Endothelial cell of umbilical vein (primary cell): ENCODE measurements at regions not wholly inside any gene's neighbourhood (a gene's known extent, or its start where the extent isn't known, plus 50 kb on each side); places are given as distances from the start of the nearest gene placed in this dataset.

Source experiments
- BruUV-seq: library from RNA; stranded (reverse); fragments of 400-500 nt; replicated peaks from 2 replicates; lab custom pipeline; 2021; lab: Mats Ljungman, UMichigan
- CTCF ChIA-PET: fragments of 300-600, 350-600 bp; sonication (Branson Sonifier 250); formaldehyde crosslinking; loops from one replicate; lab custom pipeline; 2021; ENCODE audit warnings: antibody characterized with exemption, inconsistent platforms; lab: Charles Lee
- POLR2A ChIA-PET: fragments of 300-600, 350-600 bp; sonication (Branson Sonifier 250); formaldehyde crosslinking; loops from one replicate; lab custom pipeline; 2021; ENCODE audit warnings: antibody characterized with exemption, inconsistent platforms; lab: Charles Lee
- DNase-seq: peaks from one replicate; pipeline ENCODE4 v3.0.0-alpha.2; 2011; ENCODE audit warnings: low read depth, low spot score
- FAIRE-seq: peaks from 2 replicates; lab custom pipeline; 2011; peaks lifted over from hg19 to GRCh38; lab: Jason Lieb, UNC
- H2AFZ ChIP-seq: 2 replicates; pipeline ENCODE4 v1.6.0; 2012; ENCODE audit warnings: low read depth, low read length, control low read depth, inconsistent platforms
- H3K27ac ChIP-seq: 2 replicates; pipeline ENCODE4 v1.5.1; 2011; ENCODE audit warnings: low read depth, mild to moderate bottlenecking, control low read depth, low read length, moderate library complexity; ENCODE audit not compliant: insufficient read depth
- H3K27me3 ChIP-seq, 2 experiments: 2 replicates each; pipeline versions ENCODE4 v1.6.0 to v1.6.1; 2011; ENCODE audit warnings: low read length in 2 of 2, mixed read lengths in 1 of 2; ENCODE audit not compliant: control insufficient read depth in 2 of 2, insufficient read depth in 2 of 2
- H3K36me3 ChIP-seq, 2 experiments: 2 replicates in 1 of 2; 3 replicates in 1 of 2; pipeline ENCODE4 v1.5.1; 2011; ENCODE audit warnings: low read length in 2 of 2, mild to moderate bottlenecking in 1 of 2, moderate library complexity in 1 of 2; ENCODE audit not compliant: control insufficient read depth in 2 of 2, insufficient read depth in 2 of 2; ENCODE audit errors: extremely low read depth in 1 of 2
- H3K4me1 ChIP-seq: 3 replicates; pipeline ENCODE4 v1.5.1; 2011; ENCODE audit warnings: mild to moderate bottlenecking, low read length; ENCODE audit not compliant: control insufficient read depth, insufficient read depth; ENCODE audit errors: extremely low read depth
- H3K4me2 ChIP-seq: 2 replicates; pipeline ENCODE4 v1.6.1; 2011; ENCODE audit warnings: low read length, control low read depth, mixed read lengths; ENCODE audit not compliant: insufficient read depth
- H3K4me3 ChIP-seq, 3 experiments: fragments of 200-600 bp in 1 of 3; sonication (generic), shearing (Covaris generic) in 1 of 3; replicated peaks in 1 of 3; 2 replicates each; pipeline ENCODE4 v1.5.1; 2011 to 2016; ENCODE audit warnings: control low read depth in 3 of 3, low read length in 3 of 3, mild to moderate bottlenecking in 2 of 3, inconsistent platforms in 1 of 3, low read depth in 1 of 3, moderate library complexity in 1 of 3; ENCODE audit not compliant: insufficient read depth in 1 of 3
- H3K79me2 ChIP-seq: 2 replicates; pipeline ENCODE4 v1.6.0; 2012; ENCODE audit warnings: low read length, inconsistent platforms; ENCODE audit not compliant: control insufficient read depth, insufficient read depth
- H3K9ac ChIP-seq: replicated peaks from 2 replicates; pipeline ENCODE3; 2011; ENCODE audit warnings: low read length, control low read depth; ENCODE audit not compliant: insufficient read depth; ENCODE audit errors: extremely low read depth
- H3K9me1 ChIP-seq: replicated peaks from 3 replicates; pipeline ENCODE4 v1.6.0; 2011; ENCODE audit warnings: mild to moderate bottlenecking, low read length; ENCODE audit not compliant: control insufficient read depth, insufficient read depth; ENCODE audit errors: extremely low read depth
- H3K9me3 ChIP-seq: replicated peaks from 2 replicates; pipeline ENCODE4 v1.5.1; 2012; ENCODE audit warnings: low read length, inconsistent platforms; ENCODE audit not compliant: control insufficient read depth, insufficient read depth
- H4K20me1 ChIP-seq: replicated peaks from 2 replicates; pipeline ENCODE3; 2011; ENCODE audit warnings: mild to moderate bottlenecking, low read length; ENCODE audit not compliant: control insufficient read depth, insufficient read depth; ENCODE audit errors: extremely low read depth
- CTCF ChIP-seq, 2 donors: IDR thresholded peaks; 1 replicate in 1 of 2; 2 replicates in 1 of 2; pipeline ENCODE4 v1.5.1; 2011; ENCODE audit warnings: low read length in 2 of 2, mild to moderate bottlenecking in 2 of 2, moderate library complexity in 2 of 2, control low read depth in 1 of 2, inconsistent platforms in 1 of 2, low read depth in 1 of 2; ENCODE audit not compliant: insufficient read depth in 1 of 2; ENCODE audit errors: extremely low read depth in 1 of 2
- EZH2 ChIP-seq: IDR thresholded peaks from 2 replicates; pipeline ENCODE4 v1.6.1; 2012; ENCODE audit warnings: borderline replicate concordance, low read depth, mild to moderate bottlenecking, moderate library complexity, low read length, inconsistent platforms; ENCODE audit not compliant: severe bottlenecking
- FOS ChIP-seq: IDR thresholded peaks from 2 replicates; pipeline ENCODE4 v1.6.1; 2011; ENCODE audit warnings: mild to moderate bottlenecking, low read length, moderate library complexity, borderline replicate concordance; ENCODE audit not compliant: insufficient read depth
- GATA2 ChIP-seq: IDR thresholded peaks from 2 replicates; pipeline ENCODE4 v1.7.0; 2011; ENCODE audit warnings: low read depth, mild to moderate bottlenecking, moderate library complexity, mixed read lengths, low read length; ENCODE audit not compliant: insufficient read length, insufficient read depth
- JUN ChIP-seq: IDR thresholded peaks from 2 replicates; pipeline ENCODE4 v1.6.1; 2011; ENCODE audit warnings: borderline replicate concordance, low read depth; ENCODE audit not compliant: insufficient read length, insufficient read depth
- MAX ChIP-seq: IDR thresholded peaks from 2 replicates; pipeline ENCODE4 v1.6.1; 2011; ENCODE audit not compliant: insufficient read depth, insufficient read length
- MYC ChIP-seq: IDR thresholded peaks from one replicate; pipeline ENCODE4 v1.6.1; 2011; ENCODE audit warnings: mild to moderate bottlenecking, low read depth, low read length
- POLR2A ChIP-seq: IDR thresholded peaks from 2 replicates; pipeline ENCODE4 v1.6.1; 2012; ENCODE audit warnings: low read depth, mild to moderate bottlenecking, control low read depth, low read length
- POLR2AphosphoS5 ChIP-seq: IDR thresholded peaks from 2 replicates; pipeline ENCODE4 v1.6.1; 2012; ENCODE audit warnings: low read depth, mild to moderate bottlenecking, control low read depth, low read length, moderate library complexity; ENCODE audit not compliant: insufficient read depth
- dilution Hi-C: fragments of 300-500 bp; cut with MboI; formaldehyde crosslinking; loops from one replicate; pipeline ENCODE4 v1.15.0; 2019; ENCODE audit warnings: low sequenced_read_pairs; ENCODE audit not compliant: extremely low pct_ligation_motif_present
- intact Hi-C: fragments of 100-400 bp; cut with micrococcal nuclease; formaldehyde crosslinking; loops from one replicate; pipeline ENCODE4 v1.10.0; 2022

- dilution Hi-C loops: no loop called here
- H3K4me2 ChIP-seq: no peak overlapping the region
- no peak overlapping the region for H3K9ac ChIP-seq
- no peaks in the 10 kb centered on the region for H3K36me3 ChIP-seq
- H3K4me3 ChIP-seq: no peak overlapping the region
- no peaks in the 10 kb centered on the region for H3K9me1 ChIP-seq
- H4K20me1 ChIP-seq: no peaks in the 10 kb centered on the region
- H3K79me2 ChIP-seq: no peaks in the 10 kb centered on the region
- no peaks in the 10 kb centered on the region for H3K27me3 ChIP-seq
- no peak overlapping the region for H3K27ac ChIP-seq
- FAIRE-seq (no peak), DNase-seq (no peak)
- CTCF ChIA-PET: interaction anchor here (0.8 to 1.4 kb wide), 2 partner anchors 13 to 82 kb away, joined by 3 to 5 read pairs; no protein-coding TSS in a partner anchor
- no peak for TF ChIP-seq MYC
- no peak for TF ChIP-seq CTCF (IDR thresholded peaks at IDR 0.05; ENCODE audit: extremely low read depth in 1 of 2, insufficient read depth in 1 of 2, low read depth in 1 of 2, low read length in 2 of 2)
- TF ChIP-seq POLR2AphosphoS5: no peak
- TF ChIP-seq FOS: no peak
- TF ChIP-seq JUN: no peak
- TF ChIP-seq MAX: no peak
- TF ChIP-seq EZH2: no peak
- no peak for TF ChIP-seq POLR2A
- no peak for TF ChIP-seq GATA2
- no TSS peak for BruUV-seq
- intact Hi-C loops: no loop called here
- H3K4me1 ChIP-seq: no peaks in the 10 kb centered on the region
- no peak overlapping the region for H2AFZ ChIP-seq
- POLR2A ChIA-PET: no interaction called here
- H3K9me3 ChIP-seq: no peaks in the 10 kb centered on the region
Observed at GRCh38 chr6:2435323-2435722, 189.9 kb upstream of the GMDS start.
